Lower leg skin (tissue), 4 donors: ENCODE measurements at regions not wholly inside any gene's neighbourhood (a gene's known extent, or its start where the extent isn't known, plus 50 kb on each side); places are given as distances from the start of the nearest gene placed in this dataset.
"Not testable (repeated sequence)": the region's sequence is repeated elsewhere in the genome, so short reads cannot be mapped to it uniquely, and the experiment has no call there.

Source experiments
- DNase-seq, 2 donors: peaks; one replicate each; pipeline ENCODE4 v3.0.0-alpha.2; 2019; ENCODE audit warnings: low spot score in 2 of 2
- H3K4me3 ChIP-seq: fragments of 200-600 bp; sonication (generic); 2 replicates; pipeline ENCODE4 v1.5.1; 2017; ENCODE audit warnings: mild to moderate bottlenecking, low read depth; ENCODE audit not compliant: poor library complexity, severe bottlenecking
- CTCF ChIP-seq, 3 donors: fragments of 450-650 bp; IDR thresholded peaks; one replicate each; pipeline ENCODE4 v1.5.1; 2016; ENCODE audit warnings: antibody characterized with exemption in 3 of 3, mild to moderate bottlenecking in 3 of 3, moderate library complexity in 2 of 3
- POLR2A ChIP-seq, 2 donors: fragments of 450-650 bp; IDR thresholded peaks; one replicate each; pipeline ENCODE4 v1.6.1; 2016 to 2017; ENCODE audit warnings: antibody characterized with exemption in 2 of 2, mild to moderate bottlenecking in 1 of 2, moderate library complexity in 1 of 2
- WGBS, 2 donors: methylation state at CpG; one replicate each; pipeline ENCODE4 v1.1.5; 2018; 5-methylcytosine and 5-hydroxymethylcytosine counted together
- intact Hi-C: fragments of 100-400 bp; cut with DNase I; formaldehyde crosslinking; loops from one replicate; pipeline ENCODE4 v1.15.0; 2023; ENCODE audit warnings: low total_unique reads

GRCh38 chr15:53196242-53196641 is 406.1 kb upstream of the ONECUT1 start:
- DNase-seq = no peak
- intact Hi-C loops = loop anchor here (10.0 kb wide), 1 partner anchor 411 kb away; no protein-coding TSS in a partner anchor
- WGBS, 2 donors = 47 to 50% methylated on average over 5 of the region's 5 CpGs
- no peak overlapping the region for H3K4me3 ChIP-seq
- no peak for TF ChIP-seq POLR2A (IDR thresholded peaks at IDR 0.05)
- no peak for TF ChIP-seq CTCF (IDR thresholded peaks at IDR 0.05)

GRCh38 chr15:53193149-53193548 is 403.0 kb upstream of the ONECUT1 start:
- intact Hi-C loops = loop anchor here (10.0 kb wide), 1 partner anchor 408 kb away; no protein-coding TSS in a partner anchor
- no peak overlapping the region for H3K4me3 ChIP-seq
- no peak for TF ChIP-seq CTCF (IDR thresholded peaks at IDR 0.05)
- TF ChIP-seq POLR2A (IDR thresholded peaks at IDR 0.05) = no peak

GRCh38 chr15:53189860-53190259 is 399.7 kb upstream of the ONECUT1 start:
- DNase-seq = no peak
- H3K4me3 ChIP-seq = no peak overlapping the region
- WGBS, 2 donors = 68 to 73% methylated on average over 4 of the region's 4 CpGs
- intact Hi-C loops = loop anchor here (10.0 kb wide), 1 partner anchor 405 kb away; no protein-coding TSS in a partner anchor
- no peak for TF ChIP-seq POLR2A (IDR thresholded peaks at IDR 0.05)
- no peak for TF ChIP-seq CTCF (IDR thresholded peaks at IDR 0.05)

More at GRCh38 chr15:53193149-53193548, 403.0 kb upstream of the ONECUT1 start:
- no peak for DNase-seq
- 39 to 50% methylated on average over 2 of the region's 2 CpGs for WGBS, 2 donors

- DNase-seq, H3K4me3 ChIP-seq, intact Hi-C loops: not testable (repeated sequence)
- 77 to 100% methylated on average over 9 of the region's 9 CpGs for WGBS, 2 donors
Measured at GRCh38 chr15:53183449-53183848, 393.3 kb upstream of the ONECUT1 start.

DNA sequence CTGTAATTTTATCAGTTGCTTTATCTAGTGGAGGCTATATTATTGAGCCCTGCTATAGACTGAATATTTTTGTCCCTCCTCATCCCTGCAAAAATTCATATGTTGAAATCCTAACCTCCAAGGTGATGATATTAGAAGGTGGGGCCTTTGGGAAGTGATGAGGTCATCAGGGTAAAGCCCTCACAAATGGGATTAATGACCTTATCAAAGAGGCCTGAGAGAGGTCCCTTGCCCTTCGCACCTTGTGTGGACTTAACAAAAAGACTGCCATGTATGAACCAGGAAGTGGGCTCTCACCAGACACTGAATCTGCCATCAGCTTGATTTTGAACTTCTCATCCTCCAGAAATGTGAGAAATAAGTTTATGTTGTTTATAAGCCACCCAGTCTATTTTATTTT is 381.4 kb upstream of the ONECUT1 start:
- no peak overlapping the region for H3K4me3 ChIP-seq

GRCh38 chr15:53166684-53167201 is 376.6 kb upstream of the ONECUT1 start:
- H3K4me3 ChIP-seq = no peak overlapping the region
- WGBS, 2 donors = 70 to 72% methylated on average over 2 of the region's 2 CpGs
- DNase-seq = no peak
- TF ChIP-seq CTCF (IDR thresholded peaks at IDR 0.05) = no peak
- TF ChIP-seq POLR2A (IDR thresholded peaks at IDR 0.05) = no peak
- intact Hi-C loops = no loop called here

More for the DNA sequence above, 381.4 kb upstream of the ONECUT1 start:
- intact Hi-C loops = no loop called here
- TF ChIP-seq CTCF (IDR thresholded peaks at IDR 0.05) (no peak), POLR2A (IDR thresholded peaks at IDR 0.05) (no peak)
- WGBS, 2 donors = 95% methylated on average over 1 of the region's 1 CpG
- DNase-seq = no peak
